ENCODE measurements at regions not wholly inside any gene's neighbourhood (a gene's known extent, or its start where the extent isn't known, plus 50 kb on each side); places are given as distances from the start of the nearest gene placed in this dataset.

DNA sequence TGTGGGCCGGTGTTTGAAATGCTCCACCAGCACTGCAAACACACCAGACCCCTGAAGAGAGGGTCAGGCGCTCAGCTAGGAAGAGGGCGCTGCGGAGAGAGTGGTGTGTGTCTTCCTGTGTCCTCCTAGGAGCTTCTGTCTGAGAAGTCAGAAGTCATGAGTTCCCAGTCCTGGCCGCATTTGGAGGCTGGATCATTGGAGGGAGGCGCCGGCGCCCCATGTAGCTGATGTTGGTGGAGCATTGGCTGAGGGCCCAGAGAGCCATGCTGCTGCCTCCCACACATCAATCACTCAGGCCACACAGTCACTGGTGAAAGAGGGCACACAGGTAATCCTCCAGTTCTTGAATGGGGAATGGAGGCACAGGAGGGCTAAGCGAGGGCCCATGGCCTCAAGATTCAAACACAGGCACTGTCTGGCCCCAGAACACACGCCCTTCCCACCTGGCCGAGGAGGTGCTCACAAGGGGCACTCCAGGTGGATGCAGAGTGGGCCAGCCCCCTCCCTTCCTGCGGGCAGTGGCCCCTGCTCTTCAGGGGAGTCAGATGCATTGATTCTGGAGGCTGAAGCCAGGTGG lies 66.3 kb downstream of the RRM2 start:
- no peak for TF ChIP-seq EP300 (IDR thresholded peaks at IDR 0.05; ENCODE audit: low read depth)
- TF ChIP-seq, protein P1, sequence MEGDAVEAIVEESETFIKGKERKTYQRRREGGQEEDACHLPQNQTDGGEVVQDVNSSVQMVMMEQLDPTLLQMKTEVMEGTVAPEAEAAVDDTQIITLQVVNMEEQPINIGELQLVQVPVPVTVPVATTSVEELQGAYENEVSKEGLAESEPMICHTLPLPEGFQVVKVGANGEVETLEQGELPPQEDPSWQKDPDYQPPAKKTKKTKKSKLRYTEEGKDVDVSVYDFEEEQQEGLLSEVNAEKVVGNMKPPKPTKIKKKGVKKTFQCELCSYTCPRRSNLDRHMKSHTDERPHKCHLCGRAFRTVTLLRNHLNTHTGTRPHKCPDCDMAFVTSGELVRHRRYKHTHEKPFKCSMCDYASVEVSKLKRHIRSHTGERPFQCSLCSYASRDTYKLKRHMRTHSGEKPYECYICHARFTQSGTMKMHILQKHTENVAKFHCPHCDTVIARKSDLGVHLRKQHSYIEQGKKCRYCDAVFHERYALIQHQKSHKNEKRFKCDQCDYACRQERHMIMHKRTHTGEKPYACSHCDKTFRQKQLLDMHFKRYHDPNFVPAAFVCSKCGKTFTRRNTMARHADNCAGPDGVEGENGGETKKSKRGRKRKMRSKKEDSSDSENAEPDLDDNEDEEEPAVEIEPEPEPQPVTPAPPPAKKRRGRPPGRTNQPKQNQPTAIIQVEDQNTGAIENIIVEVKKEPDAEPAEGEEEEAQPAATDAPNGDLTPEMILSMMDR (IDR thresholded peaks at IDR 0.05): no peak
- TF ChIP-seq POLR2A (IDR thresholded peaks at IDR 0.05): no peak
